ENCODE measurements at regions not wholly inside any gene's neighbourhood (a gene's known extent, or its start where the extent isn't known, plus 50 kb on each side); places are given as distances from the start of the nearest gene placed in this dataset.

DNA sequence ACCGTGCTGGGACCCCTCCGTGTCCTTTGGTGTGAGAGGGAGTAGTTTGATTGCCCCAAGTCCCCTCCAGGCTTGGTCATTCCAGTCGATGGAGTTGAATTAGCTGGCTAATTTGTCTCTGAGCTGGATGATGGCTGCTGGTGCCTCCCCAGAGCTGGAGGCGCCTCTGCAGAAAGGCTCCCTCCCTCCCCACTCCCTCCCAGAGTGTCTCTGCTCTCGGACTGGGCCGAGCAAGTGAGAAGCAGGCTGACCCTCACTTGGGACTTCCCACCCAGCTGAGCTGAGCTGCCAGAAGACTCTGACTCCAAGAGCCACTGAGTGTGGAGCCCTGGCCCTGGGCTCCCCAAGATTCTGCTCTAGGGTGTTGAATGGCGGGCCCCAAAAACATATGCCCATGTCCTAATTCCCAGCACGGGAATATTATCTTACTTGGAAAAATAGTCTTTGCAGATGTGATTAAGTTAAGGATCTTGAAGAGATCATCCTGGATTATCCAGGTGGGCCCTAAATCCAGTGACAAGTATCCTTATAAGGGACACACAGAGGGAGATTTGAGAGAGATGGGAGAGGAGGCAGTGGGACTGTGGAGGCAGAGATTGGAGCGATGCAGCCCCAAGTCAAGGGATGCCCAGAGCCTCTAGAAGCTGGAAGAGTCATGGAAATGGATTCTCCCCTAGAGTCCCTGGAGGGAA, 60.7 kb upstream of the TLE3 start:
- no peak for DNase-seq (ENCODE audit: low spot score)

DNA sequence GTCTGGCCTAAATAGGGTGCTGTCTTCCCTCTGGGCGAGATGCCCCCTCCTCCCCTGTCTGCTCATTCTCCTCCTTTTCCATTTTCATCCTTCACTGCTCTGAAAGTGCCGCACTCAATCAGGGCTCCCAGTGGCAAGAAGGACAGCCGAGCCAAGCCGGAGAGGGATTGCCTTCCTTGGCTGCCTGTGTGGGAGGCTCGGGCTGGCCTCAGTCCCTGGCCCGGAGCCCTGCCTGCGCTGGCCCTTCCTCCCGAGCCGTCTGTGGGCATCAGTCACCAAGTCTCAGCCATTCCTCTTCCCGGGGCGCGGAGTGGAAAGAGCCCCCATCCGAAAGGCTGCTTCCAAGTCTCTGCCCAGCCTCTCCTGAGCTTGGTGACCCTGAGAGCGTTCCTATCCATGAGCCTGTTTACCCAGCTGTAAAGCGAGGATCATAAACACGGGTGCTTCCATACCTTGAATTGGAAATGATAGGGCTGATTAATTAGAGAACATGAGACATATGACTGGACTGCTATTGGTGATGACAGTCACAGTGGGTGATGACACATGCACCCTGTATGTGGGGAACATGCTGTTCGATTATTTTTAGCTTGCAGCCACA, 59.1 kb upstream of the TLE3 start:
- DNase-seq (ENCODE audit: low spot score) = no peak

DNA sequence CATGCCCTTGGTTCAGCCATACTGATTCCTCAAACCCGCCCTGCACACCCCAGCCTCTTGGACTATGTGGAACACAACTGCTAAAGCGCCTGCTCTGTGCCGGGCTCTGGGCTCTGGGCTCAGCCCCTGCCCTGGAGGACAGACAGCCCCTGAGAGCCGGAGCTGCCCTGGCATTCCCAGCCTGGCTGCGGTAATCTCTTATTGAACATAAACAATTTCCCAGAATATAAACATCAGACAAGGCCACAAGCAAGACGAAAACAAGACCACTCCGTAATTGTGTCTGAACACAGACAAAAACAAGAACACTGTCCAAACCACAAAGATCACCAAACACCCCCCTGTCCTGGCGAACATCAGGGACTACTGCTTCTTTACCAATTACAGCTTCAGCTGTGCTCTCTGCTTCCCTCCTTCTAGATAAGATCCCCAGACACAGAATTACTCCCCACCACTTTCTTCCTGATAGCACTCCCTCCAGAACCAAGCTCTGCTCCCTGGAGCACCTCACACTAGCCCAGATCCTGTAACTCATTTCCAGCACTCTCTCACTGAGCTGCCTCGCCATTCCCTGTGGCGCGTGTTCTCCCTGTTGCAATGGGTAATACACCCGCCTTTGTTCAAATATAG, 57.1 kb upstream of the TLE3 start:
- no peak for DNase-seq (ENCODE audit: low spot score)

DNA sequence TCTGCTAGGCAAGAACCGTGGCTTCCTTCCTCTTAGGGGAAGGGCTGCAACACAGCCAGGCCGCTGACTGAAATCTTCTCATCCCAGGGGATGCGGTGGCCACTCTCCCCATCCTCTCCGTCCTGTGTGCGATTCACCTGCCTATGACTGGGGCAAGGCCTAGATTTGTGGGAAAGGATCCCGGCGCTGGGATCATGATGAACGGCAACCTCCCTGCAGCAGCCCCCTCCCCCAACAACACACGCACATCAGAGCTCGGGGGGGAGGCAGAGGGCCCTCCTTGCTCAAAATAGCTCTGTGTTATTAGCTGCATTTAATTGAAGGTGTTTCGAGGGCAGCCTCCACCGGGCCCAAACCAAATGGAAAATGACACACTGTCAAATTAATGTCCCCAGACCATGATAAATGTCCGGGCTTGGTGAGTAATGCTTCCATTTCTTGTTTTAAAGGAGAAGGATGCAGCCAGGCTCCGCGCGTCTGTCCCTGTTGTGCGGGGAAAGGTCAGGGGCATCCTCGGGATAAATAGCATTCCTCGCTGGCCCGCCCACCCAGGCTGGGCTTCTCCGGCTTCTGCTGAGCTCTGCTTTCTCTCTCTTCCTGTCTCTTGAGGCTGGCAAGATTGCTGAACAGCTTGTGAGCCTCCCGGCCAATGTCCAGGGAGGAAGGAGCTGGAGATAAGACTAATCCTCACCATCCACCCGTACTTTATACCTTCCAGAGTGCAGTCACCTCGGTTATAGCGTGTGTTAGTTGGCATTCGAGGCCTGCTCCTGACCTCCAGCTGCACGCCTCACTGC, 56.4 kb upstream of the TLE3 start:
- DNase-seq (ENCODE audit: low spot score) = no peak

DNA sequence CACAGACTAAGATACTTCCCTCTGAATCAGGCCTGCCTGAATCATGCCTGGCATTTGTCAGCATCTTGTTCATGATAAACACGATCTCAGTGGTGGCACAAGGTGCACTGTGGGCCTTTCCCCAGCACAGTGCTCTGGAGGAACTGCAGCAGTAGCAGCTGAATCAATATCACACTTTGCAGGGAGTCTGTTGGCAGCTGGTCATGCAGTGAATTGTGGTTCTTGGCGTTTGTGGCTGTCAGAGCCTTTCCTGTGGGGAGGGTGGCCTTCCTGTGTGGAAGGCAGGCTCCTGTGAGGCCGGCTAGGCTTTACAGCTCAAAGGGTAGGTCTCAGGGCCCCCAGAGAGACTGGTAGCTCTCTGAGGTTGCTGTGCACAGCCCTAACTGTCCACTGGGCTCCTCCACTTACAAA, 54.4 kb upstream of the TLE3 start:
- DNase-seq (ENCODE audit: low spot score) = no peak

DNA sequence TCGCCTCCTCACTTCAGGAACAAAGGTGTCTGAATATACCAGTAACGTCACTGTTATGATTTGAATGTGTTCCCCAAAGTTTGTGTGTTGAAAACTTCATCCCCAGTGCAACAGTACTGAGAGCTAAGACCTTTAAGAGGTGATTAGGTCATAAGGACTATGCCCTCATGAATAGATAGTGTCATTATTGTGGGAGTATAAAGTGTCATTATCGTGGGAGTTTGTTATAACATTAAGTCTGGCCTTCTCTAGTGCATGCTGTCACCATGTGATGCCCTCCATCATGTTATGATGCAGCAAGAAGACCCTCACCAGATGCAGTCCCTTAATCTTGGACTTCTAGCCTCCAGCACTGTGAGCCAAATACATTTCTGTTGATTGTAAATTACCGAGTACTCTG, 53.7 kb upstream of the TLE3 start:
- DNase-seq (ENCODE audit: low spot score) = no peak

DNA sequence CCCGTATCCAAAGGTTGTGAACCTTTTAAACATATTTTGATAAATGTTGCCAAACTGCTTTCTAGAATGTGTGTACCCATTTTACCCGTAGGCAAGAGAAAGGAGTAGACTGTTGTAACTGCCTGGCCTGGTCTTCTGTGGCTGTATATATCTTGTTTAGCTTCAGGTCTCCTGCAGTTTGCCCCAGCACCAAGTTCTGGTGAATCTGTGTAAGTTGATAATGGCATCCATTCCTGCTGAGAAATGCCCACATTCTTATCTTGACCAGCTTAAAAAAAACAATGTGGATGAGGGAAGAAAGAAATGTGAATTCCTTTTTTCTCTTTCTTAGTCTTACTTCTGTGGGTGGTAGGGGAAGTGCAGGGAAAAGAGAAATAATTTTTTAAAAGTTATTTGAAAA, 53.3 kb upstream of the TLE3 start:
- no peak for DNase-seq (ENCODE audit: low spot score)

DNA sequence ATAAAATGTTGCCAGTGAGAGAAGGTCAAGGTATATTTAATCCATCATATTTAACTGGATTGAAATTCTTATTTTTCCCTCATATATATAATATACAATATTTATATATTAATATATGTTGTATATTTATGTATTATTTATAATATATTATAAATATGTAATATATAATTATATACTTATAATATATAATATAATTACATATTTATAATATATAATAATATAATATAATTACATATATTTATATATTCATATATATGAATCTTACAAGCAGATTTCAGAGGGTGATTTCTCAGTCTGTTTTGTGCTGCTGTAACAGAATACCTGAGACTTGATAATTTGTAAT, 52.7 kb upstream of the TLE3 start:
- DNase-seq (ENCODE audit: low spot score) = no peak

DNA sequence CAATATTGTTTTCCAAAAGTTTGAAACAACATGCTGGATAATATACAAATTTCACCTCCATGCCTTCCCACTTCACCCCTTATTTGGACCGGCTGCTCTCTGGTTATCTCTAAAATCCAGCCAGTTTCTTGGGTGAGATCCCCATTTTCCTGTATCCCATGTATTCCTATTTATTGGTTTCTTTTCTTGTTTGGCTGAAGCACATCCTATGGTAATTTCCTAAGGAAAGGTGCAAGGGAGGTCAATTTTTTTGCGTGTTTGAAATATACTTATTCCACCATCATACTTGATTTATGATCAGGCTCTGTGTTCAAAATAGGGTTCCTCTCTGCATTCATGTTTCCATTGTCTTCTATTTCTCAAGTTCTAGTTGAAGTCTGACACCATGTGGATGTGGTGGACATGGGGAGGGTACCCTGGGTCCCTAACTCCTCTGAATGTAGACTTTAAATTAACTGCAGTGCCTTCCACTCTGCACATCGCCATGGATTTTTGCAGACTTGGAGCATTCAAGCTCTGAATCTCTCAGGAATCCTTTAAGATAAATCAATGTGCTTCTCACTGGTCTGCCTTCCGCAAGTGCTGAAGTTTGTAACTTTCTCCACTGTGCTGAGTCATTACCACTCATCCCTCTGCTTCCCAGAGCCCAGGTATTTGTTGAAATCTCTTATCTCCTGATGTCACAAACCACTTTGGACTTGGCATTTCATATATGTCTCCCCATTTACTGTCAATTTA, 52.1 kb upstream of the TLE3 start:
- DNase-seq (ENCODE audit: low spot score) = no peak

DNA sequence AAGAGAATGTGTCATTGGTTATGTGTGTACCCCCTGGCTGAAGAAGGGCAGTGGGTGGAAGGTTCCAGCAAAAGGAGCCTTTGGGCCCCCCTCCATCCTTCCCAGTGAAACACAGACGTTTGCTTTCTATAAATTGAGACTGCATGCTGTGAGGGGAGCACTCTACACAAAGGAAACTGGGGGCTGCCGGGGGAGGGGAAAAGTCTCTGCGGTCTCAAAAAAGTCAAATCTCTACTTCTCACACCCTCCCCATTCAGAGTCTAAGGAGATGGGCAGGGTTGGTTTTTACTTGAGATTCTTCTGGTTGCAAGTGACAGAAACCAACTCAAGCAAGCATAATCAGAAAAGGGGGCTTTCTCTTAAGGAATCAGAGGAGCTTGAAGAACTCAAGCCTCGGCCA, 50.1 kb upstream of the TLE3 start:
- DNase-seq (ENCODE audit: low spot score) = no peak
